ENCODE measurements at regions not wholly inside any gene's neighbourhood (a gene's known extent, or its start where the extent isn't known, plus 50 kb on each side); places are given as distances from the start of the nearest gene placed in this dataset.

DNA sequence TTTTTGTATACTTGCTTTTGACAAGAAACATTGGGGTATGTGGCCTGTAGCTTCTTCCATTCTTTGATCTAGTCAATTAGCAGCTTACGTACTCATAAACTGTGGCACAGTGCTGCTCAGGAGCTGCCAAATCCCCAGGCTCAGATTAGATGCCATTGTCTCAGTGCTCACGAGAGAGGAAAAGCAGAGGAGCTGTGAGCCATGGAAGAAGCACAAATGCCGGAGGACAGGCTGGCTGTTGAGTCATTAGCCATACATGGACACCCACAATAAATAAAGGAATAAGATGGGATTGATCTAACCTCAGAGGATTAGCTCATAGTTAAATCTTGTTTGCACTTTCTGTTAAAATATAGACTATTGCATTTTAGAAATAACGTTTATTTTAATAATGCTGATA is 121.7 kb downstream of the POSTN start:
- H3K4me3 ChIP-seq = no peak overlapping the region
- ATAC-seq = no peak
- H3K27me3 ChIP-seq (ENCODE audit: control insufficient read depth in 2 of 2, insufficient read depth in 2 of 2, low read length in 2 of 2) = no peaks in the 10 kb centered on the region
- FAIRE-seq = no peak
- no peak overlapping the region for H3K4me2 ChIP-seq (ENCODE audit: insufficient read depth, low read length)
- H3K36me3 ChIP-seq (ENCODE audit: control insufficient read depth, insufficient read depth, low read length) = no peaks in the 10 kb centered on the region
- no peaks in the 10 kb centered on the region for H3K4me1 ChIP-seq (replicated peaks in 1 of 2; ENCODE audit: control insufficient read depth in 2 of 2, insufficient read depth in 2 of 2, low read length in 2 of 2)
- no peaks in the 10 kb centered on the region for H4K20me1 ChIP-seq (replicated peaks; ENCODE audit: control insufficient read depth, insufficient read depth, low read length)
- DNase-seq (ENCODE audit: extremely low read depth in 1 of 4, low spot score in 3 of 4) = no peak
- intact Hi-C loops (cut with micrococcal nuclease) (no loop called here), in situ Hi-C loops (cut with MboI) (no loop called here)
- WGBS (ENCODE audit: insufficient coverage, low coverage, missing lambda C conversion rate) = 4% methylated on average over 4 of the region's 4 CpGs
- ChIA-PET CTCF (ENCODE audit: low intra/inter-chr PET ratio) (no interaction called here), POLR2A (no interaction called here)
- no peaks in the 10 kb centered on the region for H3K79me2 ChIP-seq (ENCODE audit: control insufficient read depth, insufficient read depth, low read length)
- H3K9ac ChIP-seq (ENCODE audit: insufficient read depth in 1 of 2, low read depth in 2 of 2, low read length in 2 of 2) = no peak overlapping the region
- no peak overlapping the region for H3K27ac ChIP-seq (ENCODE audit: extremely low read depth, low read depth, low read length)
- no peaks in the 10 kb centered on the region for H3K9me3 ChIP-seq (replicated peaks; ENCODE audit: control insufficient read depth, insufficient read depth, low read depth, low read length)
- no peaks in the 10 kb centered on the region for H3K9me1 ChIP-seq (ENCODE audit: control insufficient read depth, insufficient read depth, low read length)
- H2AFZ ChIP-seq (ENCODE audit: low read depth, low read length) = no peak overlapping the region
- no TSS peak for BruUV-seq (replicated peaks)
- TF ChIP-seq, protein P1, sequence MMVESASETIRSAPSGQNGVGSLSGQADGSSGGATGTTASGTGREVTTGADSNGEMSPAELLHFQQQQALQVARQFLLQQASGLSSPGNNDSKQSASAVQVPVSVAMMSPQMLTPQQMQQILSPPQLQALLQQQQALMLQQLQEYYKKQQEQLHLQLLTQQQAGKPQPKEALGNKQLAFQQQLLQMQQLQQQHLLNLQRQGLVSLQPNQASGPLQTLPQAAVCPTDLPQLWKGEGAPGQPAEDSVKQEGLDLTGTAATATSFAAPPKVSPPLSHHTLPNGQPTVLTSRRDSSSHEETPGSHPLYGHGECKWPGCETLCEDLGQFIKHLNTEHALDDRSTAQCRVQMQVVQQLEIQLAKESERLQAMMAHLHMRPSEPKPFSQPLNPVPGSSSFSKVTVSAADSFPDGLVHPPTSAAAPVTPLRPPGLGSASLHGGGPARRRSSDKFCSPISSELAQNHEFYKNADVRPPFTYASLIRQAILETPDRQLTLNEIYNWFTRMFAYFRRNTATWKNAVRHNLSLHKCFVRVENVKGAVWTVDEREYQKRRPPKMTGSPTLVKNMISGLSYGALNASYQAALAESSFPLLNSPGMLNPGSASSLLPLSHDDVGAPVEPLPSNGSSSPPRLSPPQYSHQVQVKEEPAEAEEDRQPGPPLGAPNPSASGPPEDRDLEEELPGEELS (CRISPR knock-in tag; IDR thresholded peaks at IDR 0.05; ENCODE audit: borderline replicate concordance) = no peak
- TF ChIP-seq, protein P2, sequence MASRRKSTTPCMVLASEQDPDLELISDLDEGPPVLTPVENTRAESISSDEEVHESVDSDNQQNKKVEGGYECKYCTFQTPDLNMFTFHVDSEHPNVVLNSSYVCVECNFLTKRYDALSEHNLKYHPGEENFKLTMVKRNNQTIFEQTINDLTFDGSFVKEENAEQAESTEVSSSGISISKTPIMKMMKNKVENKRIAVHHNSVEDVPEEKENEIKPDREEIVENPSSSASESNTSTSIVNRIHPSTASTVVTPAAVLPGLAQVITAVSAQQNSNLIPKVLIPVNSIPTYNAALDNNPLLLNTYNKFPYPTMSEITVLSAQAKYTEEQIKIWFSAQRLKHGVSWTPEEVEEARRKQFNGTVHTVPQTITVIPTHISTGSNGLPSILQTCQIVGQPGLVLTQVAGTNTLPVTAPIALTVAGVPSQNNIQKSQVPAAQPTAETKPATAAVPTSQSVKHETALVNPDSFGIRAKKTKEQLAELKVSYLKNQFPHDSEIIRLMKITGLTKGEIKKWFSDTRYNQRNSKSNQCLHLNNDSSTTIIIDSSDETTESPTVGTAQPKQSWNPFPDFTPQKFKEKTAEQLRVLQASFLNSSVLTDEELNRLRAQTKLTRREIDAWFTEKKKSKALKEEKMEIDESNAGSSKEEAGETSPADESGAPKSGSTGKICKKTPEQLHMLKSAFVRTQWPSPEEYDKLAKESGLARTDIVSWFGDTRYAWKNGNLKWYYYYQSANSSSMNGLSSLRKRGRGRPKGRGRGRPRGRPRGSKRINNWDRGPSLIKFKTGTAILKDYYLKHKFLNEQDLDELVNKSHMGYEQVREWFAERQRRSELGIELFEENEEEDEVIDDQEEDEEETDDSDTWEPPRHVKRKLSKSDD (conservative IDR thresholded peaks at IDR 0.05; ENCODE audit: low read length) = no peak
- TF ChIP-seq POLR2G (IDR thresholded peaks at IDR 0.05; ENCODE audit: low read depth, low read length) (no peak), MCM5 (IDR thresholded peaks at IDR 0.05; ENCODE audit: low read depth) (no peak), ZNF695 (CRISPR knock-in tag; IDR thresholded peaks at IDR 0.05) (no peak), ZBTB7A (IDR thresholded peaks at IDR 0.05; ENCODE audit: borderline replicate concordance, control insufficient read depth, low read depth, low read length) (no peak), ZNF197 (CRISPR knock-in tag; IDR thresholded peaks at IDR 0.05; ENCODE audit: low read depth) (no peak), ARHGAP35 (IDR thresholded peaks at IDR 0.05; ENCODE audit: partially characterized antibody) (no peak)
- TF ChIP-seq, protein P3, sequence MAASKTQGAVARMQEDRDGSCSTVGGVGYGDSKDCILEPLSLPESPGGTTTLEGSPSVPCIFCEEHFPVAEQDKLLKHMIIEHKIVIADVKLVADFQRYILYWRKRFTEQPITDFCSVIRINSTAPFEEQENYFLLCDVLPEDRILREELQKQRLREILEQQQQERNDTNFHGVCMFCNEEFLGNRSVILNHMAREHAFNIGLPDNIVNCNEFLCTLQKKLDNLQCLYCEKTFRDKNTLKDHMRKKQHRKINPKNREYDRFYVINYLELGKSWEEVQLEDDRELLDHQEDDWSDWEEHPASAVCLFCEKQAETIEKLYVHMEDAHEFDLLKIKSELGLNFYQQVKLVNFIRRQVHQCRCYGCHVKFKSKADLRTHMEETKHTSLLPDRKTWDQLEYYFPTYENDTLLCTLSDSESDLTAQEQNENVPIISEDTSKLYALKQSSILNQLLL (CRISPR knock-in tag; IDR thresholded peaks at IDR 0.05; ENCODE audit: borderline replicate concordance) = no peak
- TF ChIP-seq, protein P4, sequence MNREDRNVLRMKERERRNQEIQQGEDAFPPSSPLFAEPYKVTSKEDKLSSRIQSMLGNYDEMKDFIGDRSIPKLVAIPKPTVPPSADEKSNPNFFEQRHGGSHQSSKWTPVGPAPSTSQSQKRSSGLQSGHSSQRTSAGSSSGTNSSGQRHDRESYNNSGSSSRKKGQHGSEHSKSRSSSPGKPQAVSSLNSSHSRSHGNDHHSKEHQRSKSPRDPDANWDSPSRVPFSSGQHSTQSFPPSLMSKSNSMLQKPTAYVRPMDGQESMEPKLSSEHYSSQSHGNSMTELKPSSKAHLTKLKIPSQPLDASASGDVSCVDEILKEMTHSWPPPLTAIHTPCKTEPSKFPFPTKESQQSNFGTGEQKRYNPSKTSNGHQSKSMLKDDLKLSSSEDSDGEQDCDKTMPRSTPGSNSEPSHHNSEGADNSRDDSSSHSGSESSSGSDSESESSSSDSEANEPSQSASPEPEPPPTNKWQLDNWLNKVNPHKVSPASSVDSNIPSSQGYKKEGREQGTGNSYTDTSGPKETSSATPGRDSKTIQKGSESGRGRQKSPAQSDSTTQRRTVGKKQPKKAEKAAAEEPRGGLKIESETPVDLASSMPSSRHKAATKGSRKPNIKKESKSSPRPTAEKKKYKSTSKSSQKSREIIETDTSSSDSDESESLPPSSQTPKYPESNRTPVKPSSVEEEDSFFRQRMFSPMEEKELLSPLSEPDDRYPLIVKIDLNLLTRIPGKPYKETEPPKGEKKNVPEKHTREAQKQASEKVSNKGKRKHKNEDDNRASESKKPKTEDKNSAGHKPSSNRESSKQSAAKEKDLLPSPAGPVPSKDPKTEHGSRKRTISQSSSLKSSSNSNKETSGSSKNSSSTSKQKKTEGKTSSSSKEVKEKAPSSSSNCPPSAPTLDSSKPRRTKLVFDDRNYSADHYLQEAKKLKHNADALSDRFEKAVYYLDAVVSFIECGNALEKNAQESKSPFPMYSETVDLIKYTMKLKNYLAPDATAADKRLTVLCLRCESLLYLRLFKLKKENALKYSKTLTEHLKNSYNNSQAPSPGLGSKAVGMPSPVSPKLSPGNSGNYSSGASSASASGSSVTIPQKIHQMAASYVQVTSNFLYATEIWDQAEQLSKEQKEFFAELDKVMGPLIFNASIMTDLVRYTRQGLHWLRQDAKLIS (CRISPR knock-in tag; IDR thresholded peaks at IDR 0.05) = no peak
